Stomach (tissue), 8 donors: ENCODE measurements at regions not wholly inside any gene's neighbourhood (a gene's known extent, or its start where the extent isn't known, plus 50 kb on each side); places are given as distances from the start of the nearest gene placed in this dataset.

Experiments
- DNase-seq, 2 donors: peaks; one replicate each; pipeline versions ENCODE4 v3.0.0 to v3.0.0-alpha.2; 2013 to 2019
- H3K27ac ChIP-seq, 5 donors: fragments of 200-600 bp in 4 of 5; sonication (generic) in 4 of 5; one replicate each; pipeline ENCODE4 v1.5.1; 2013 to 2019; ENCODE audit warnings: mild to moderate bottlenecking in 1 of 5, moderate library complexity in 1 of 5
- H3K27me3 ChIP-seq, 3 donors: fragments of 200-600 bp; sonication (generic); one replicate each; pipeline ENCODE4 v1.5.1; 2017 to 2019; ENCODE audit warnings: mixed run types in 1 of 3
- H3K36me3 ChIP-seq, 4 donors: fragments of 200-600 bp; sonication (generic); 1 replicate in 3 of 4; 2 replicates in 1 of 4; pipeline ENCODE4 v1.5.1; 2016 to 2019
- H3K4me1 ChIP-seq, 4 donors: fragments of 200-600 bp; sonication (generic); one replicate each; pipeline ENCODE4 v1.5.1; 2016 to 2019
- H3K4me3 ChIP-seq, 4 donors: fragments of 200-600 bp; sonication (generic) in 3 of 4; one replicate each; pipeline ENCODE4 v1.5.1; 2016 to 2019; ENCODE audit warnings: mild to moderate bottlenecking in 1 of 4
- H3K9me3 ChIP-seq, 4 donors: fragments of 200-600 bp; sonication (generic); one replicate each; pipeline ENCODE4 v1.5.1; 2016 to 2019
- CTCF ChIP-seq, 7 experiments: fragments of 450-650 bp in 4 of 7; fragments of 200-600 bp in 3 of 7; sonication (generic) in 3 of 7; IDR thresholded peaks; one replicate each; pipeline ENCODE4 v1.5.1; 2016 to 2019; ENCODE audit warnings: antibody characterized with exemption in 7 of 7, control low read depth in 2 of 7, mild to moderate bottlenecking in 1 of 7
- EP300 ChIP-seq: sonication (generic); formaldehyde crosslinking; IDR thresholded peaks from one replicate; pipeline ENCODE4 v1.6.1; 2017; ENCODE audit warnings: antibody characterized with exemption
- POLR2A ChIP-seq, 4 donors: fragments of 450-650 bp; IDR thresholded peaks; one replicate each; pipeline ENCODE4 v1.6.1; 2016; ENCODE audit warnings: antibody characterized with exemption in 4 of 4, control low read depth in 2 of 4, mild to moderate bottlenecking in 1 of 4, moderate library complexity in 1 of 4
- POLR2AphosphoS5 ChIP-seq, 3 donors: sonication (generic); formaldehyde crosslinking; IDR thresholded peaks; one replicate each; pipeline ENCODE4 v1.6.1; 2016; ENCODE audit warnings: antibody characterized with exemption in 3 of 3
- WGBS, 5 donors: extraction: QIAGEN DNeasy Blood & Tissue Kit in 3 of 5; methylation state at CpG; one replicate each; pipeline versions ENCODE4 v1.1.5 to v1.1.7; 2013 to 2018; 5-methylcytosine and 5-hydroxymethylcytosine counted together
- intact Hi-C: fragments of 100-400 bp; cut with DNase I; formaldehyde crosslinking; loops from one replicate; pipeline ENCODE4 v1.15.1; 2023; ENCODE audit warnings: low total_unique reads
- donor health status: healthy with polysubstance abuse.
- donor health status: Bipolar disorder and iron deficiency.
- donor health status: healthy.

- WGBS, 5 donors, result 71 to 96% (median 73%) methylated on average over 3 to 4 of the region's 4 CpGs
- TF ChIP-seq POLR2AphosphoS5 (IDR thresholded peaks at IDR 0.05), result no peak
- no peak for DNase-seq
Observed at GRCh38 chr16:26680671-26681070, 386.1 kb upstream of the C16orf82 start.

GRCh38 chr16:26688105-26688504 is 378.6 kb upstream of the C16orf82 start:
- no peaks in the 10 kb centered on the region for H3K36me3 ChIP-seq
- peaks cover 0 to 7% (median 0%) of the 10 kb centered on the region in 3 donors for H3K27me3 ChIP-seq
- H3K4me3 ChIP-seq, result no peak overlapping the region
- WGBS, 5 donors, result 50 to 65% (median 63%) methylated on average over 2 of the region's 2 CpGs
- no peak for DNase-seq
- intact Hi-C loops, result no loop called here
- H3K9me3 ChIP-seq, result peaks cover 0 to 7% (median 3%) of the 10 kb centered on the region in 4 donors
- TF ChIP-seq EP300 (no peak), POLR2AphosphoS5 (IDR thresholded peaks at IDR 0.05) (no peak), CTCF (IDR thresholded peaks at IDR 0.05) (no peak), POLR2A (IDR thresholded peaks at IDR 0.05) (no peak)
- no peaks in the 10 kb centered on the region for H3K4me1 ChIP-seq
- no peak overlapping the region for H3K27ac ChIP-seq

More at GRCh38 chr16:26680671-26681070, 386.1 kb upstream of the C16orf82 start:
- Histone ChIP-seq H3K9me3 (no peaks in the 10 kb centered on the region), H3K27ac (no peak overlapping the region), H3K4me3 (no peak overlapping the region), H3K27me3 (no peaks in the 10 kb centered on the region), H3K36me3 (no peaks in the 10 kb centered on the region), H3K4me1 (no peaks in the 10 kb centered on the region)
- intact Hi-C loops, result no loop called here

- H3K4me1 ChIP-seq, result no peaks in the 10 kb centered on the region
- TF ChIP-seq CTCF (IDR thresholded peaks at IDR 0.05) (no peak), EP300 (no peak), POLR2AphosphoS5 (IDR thresholded peaks at IDR 0.05) (no peak), POLR2A (IDR thresholded peaks at IDR 0.05) (no peak)
Observed at GRCh38 chr16:26688699-26689098, 378.0 kb upstream of the C16orf82 start.

GRCh38 chr16:26692658-26693057 is 374.1 kb upstream of the C16orf82 start:
- H3K4me1 ChIP-seq, result no peaks in the 10 kb centered on the region
- intact Hi-C loops, result no loop called here
- WGBS, 5 donors, result 72 to 94% (median 82%) methylated on average over 1 of the region's 1 CpG
- no peak overlapping the region for H3K27ac ChIP-seq
- H3K36me3 ChIP-seq, result no peaks in the 10 kb centered on the region
- TF ChIP-seq EP300 (no peak), POLR2A (IDR thresholded peaks at IDR 0.05) (no peak), POLR2AphosphoS5 (IDR thresholded peaks at IDR 0.05) (no peak)
- H3K4me3 ChIP-seq, result no peak overlapping the region
- DNase-seq, result no peak
- H3K9me3 ChIP-seq, result peaks cover 0 to 3% (median under 1%) of the 10 kb centered on the region in 4 donors
- H3K27me3 ChIP-seq, result peaks cover 0 to 7% (median 0%) of the 10 kb centered on the region in 3 donors

More at GRCh38 chr16:26688699-26689098, 378.0 kb upstream of the C16orf82 start:
- Histone ChIP-seq H3K36me3 (no peaks in the 10 kb centered on the region), H3K4me3 (no peak overlapping the region), H3K27me3 (peaks cover 0 to 7% (median 0%) of the 10 kb centered on the region in 3 donors), H3K9me3 (peaks cover 0 to 7% (median 3%) of the 10 kb centered on the region in 4 donors), H3K27ac (no peak overlapping the region)
- 69 to 76% (median 73%) methylated on average over 7 of the region's 7 CpGs for WGBS, 5 donors
- no peak for DNase-seq
- intact Hi-C loops, result no loop called here

- no peak overlapping the region for H3K27ac ChIP-seq
- H3K27me3 ChIP-seq, result peaks cover 0 to 5% (median 0%) of the 10 kb centered on the region in 3 donors
- no peak overlapping the region for H3K4me3 ChIP-seq
- H3K9me3 ChIP-seq, result peaks cover 0 to 15% (median 7%) of the 10 kb centered on the region in 4 donors
- no peaks in the 10 kb centered on the region for H3K4me1 ChIP-seq
- no peak for DNase-seq
- intact Hi-C loops, result no loop called here
- TF ChIP-seq POLR2A (IDR thresholded peaks at IDR 0.05), result no peak
- no peaks in the 10 kb centered on the region for H3K36me3 ChIP-seq
- WGBS, 5 donors, result 50 to 75% (median 68%) methylated on average over 1 to 2 of the region's 2 CpGs
Observed at GRCh38 chr16:26697807-26698206, 368.9 kb upstream of the C16orf82 start.

DNA sequence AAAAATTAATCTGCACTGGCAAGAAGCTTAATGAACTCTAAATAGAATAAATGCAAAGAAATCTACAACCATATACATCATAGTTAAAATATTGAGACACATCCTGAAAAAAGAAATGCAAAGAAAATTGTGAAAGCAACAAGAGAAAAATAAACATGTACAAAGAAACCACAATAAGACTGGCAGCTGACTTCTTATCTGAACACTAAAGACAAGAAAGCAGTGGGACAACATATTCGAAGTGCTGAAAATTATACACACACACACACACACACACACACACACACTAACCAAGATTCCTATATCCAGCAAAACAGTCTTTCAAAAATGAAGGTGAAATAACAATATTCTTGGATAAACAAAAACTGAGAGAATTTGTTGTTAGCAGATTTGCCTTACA is 366.5 kb upstream of the C16orf82 start:
- Histone ChIP-seq H3K36me3 (no peaks in the 10 kb centered on the region), H3K4me3 (no peak overlapping the region), H3K9me3 (peaks cover 0 to 15% (median 7%) of the 10 kb centered on the region in 4 donors), H3K27me3 (peaks cover 0 to 5% (median 0%) of the 10 kb centered on the region in 3 donors), H3K27ac (no peak overlapping the region), H3K4me1 (no peaks in the 10 kb centered on the region)
- intact Hi-C loops, result no loop called here
- WGBS, 5 donors, result 46 to 81% (median 67%) methylated on average over 1 of the region's 1 CpG
- no peak for DNase-seq
- TF ChIP-seq POLR2A (IDR thresholded peaks at IDR 0.05) (no peak), EP300 (no peak), CTCF (IDR thresholded peaks at IDR 0.05) (no peak), POLR2AphosphoS5 (IDR thresholded peaks at IDR 0.05) (no peak)
